CD4-positive, alpha-beta memory T cell (primary cell): ENCODE measurements at regions not wholly inside any gene's neighbourhood (a gene's known extent, or its start where the extent isn't known, plus 50 kb on each side); places are given as distances from the start of the nearest gene placed in this dataset.

Experiments
- CTCF ChIA-PET: fragments of 350-600 bp; sonication (Branson Sonifier 250); formaldehyde crosslinking; loops from one replicate; lab custom pipeline; 2021; ENCODE audit warnings: inconsistent platforms; ENCODE audit not compliant: partially characterized antibody; lab: Charles Lee
- POLR2A ChIA-PET: fragments of 350-600 bp; sonication (Branson Sonifier 250); formaldehyde crosslinking; loops from one replicate; lab custom pipeline; 2021; ENCODE audit not compliant: partially characterized antibody; lab: Charles Lee
- DNase-seq, 5 donors: peaks; one replicate each; pipeline versions ENCODE4 v3.0.0 to v3.0.0-alpha.2; 2020 to 2022; ENCODE audit warnings: mixed read lengths in 1 of 5
- H3K27ac ChIP-seq: one replicate; pipeline ENCODE4 v1.7.0; 2013; ENCODE audit warnings: low read depth, low read length
- H3K27me3 ChIP-seq: 2 replicates; pipeline ENCODE4 v1.7.0; 2013; ENCODE audit warnings: mild to moderate bottlenecking, low read length, moderate library complexity; ENCODE audit not compliant: insufficient read depth
- H3K36me3 ChIP-seq: 2 replicates; pipeline ENCODE4 v1.7.0; 2013; ENCODE audit warnings: mild to moderate bottlenecking, low read length, moderate library complexity; ENCODE audit not compliant: insufficient read depth
- H3K4me1 ChIP-seq: 2 replicates; pipeline ENCODE4 v1.7.0; 2013; ENCODE audit warnings: mild to moderate bottlenecking, low read length, moderate library complexity; ENCODE audit not compliant: insufficient read depth
- H3K4me3 ChIP-seq, 2 donors: one replicate each; pipeline ENCODE4 v1.7.0; 2013; ENCODE audit warnings: low read length in 2 of 2, mild to moderate bottlenecking in 1 of 2
- H3K9me3 ChIP-seq, 2 donors: one replicate each; pipeline ENCODE4 v1.7.0; 2013; ENCODE audit warnings: low read length in 2 of 2, control low read depth in 1 of 2; ENCODE audit not compliant: control insufficient read depth in 1 of 2
- H3K27ac Mint-ChIP-seq, 7 donors: one replicate each; pipeline ENCODE4 v1.8.0; 2020 to 2021; ENCODE audit warnings: mixed read lengths in 7 of 7, mild to moderate bottlenecking in 6 of 7, inconsistent platforms in 3 of 7, moderate library complexity in 3 of 7
- H3K27me3 Mint-ChIP-seq, 2 donors: one replicate each; pipeline ENCODE4 v1.8.0; 2020 to 2021; ENCODE audit warnings: mixed read lengths in 2 of 2
- H3K36me3 Mint-ChIP-seq, 2 donors: one replicate each; pipeline ENCODE4 v1.8.0; 2020 to 2021; ENCODE audit warnings: mixed read lengths in 2 of 2, inconsistent platforms in 1 of 2, mild to moderate bottlenecking in 1 of 2
- H3K4me1 Mint-ChIP-seq, 4 donors: one replicate each; pipeline ENCODE4 v1.8.0; 2020 to 2021; ENCODE audit warnings: mixed read lengths in 4 of 4, mild to moderate bottlenecking in 1 of 4
- H3K4me3 Mint-ChIP-seq, 8 donors: one replicate each; pipeline ENCODE4 v1.8.0; 2020 to 2021; ENCODE audit warnings: mixed read lengths in 8 of 8, mild to moderate bottlenecking in 7 of 8, moderate library complexity in 6 of 8, inconsistent platforms in 3 of 8
- H3K9me3 Mint-ChIP-seq, 8 donors: one replicate each; pipeline ENCODE4 v1.8.0; 2020 to 2021; ENCODE audit warnings: mixed read lengths in 8 of 8, mild to moderate bottlenecking in 5 of 8, inconsistent platforms in 3 of 8, moderate library complexity in 1 of 8
- intact Hi-C: fragments of 100-400 bp; cut with micrococcal nuclease; formaldehyde crosslinking; loops from one replicate; pipeline ENCODE4 v1.15.1; 2023

DNA sequence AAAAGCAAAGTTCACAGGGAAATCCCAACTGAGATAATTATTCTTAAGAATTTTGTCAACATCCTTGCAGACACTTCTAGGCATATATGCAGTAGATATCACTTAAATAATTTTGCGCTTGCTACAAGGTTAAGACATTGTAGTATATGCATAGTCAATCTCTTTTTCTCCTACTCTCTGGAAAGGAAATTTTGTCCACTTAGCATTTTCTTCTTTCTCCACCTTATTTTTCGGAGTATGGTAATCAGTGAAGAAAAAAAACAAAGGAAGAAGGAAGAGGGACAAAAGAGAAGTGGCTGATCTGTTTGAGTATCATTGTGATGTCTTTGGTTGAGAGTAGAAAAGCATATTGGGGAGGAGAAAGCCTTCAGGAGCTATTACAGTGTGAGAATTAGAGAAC is 104.6 kb downstream of the LACC1 start:
- H3K4me1 Mint-ChIP-seq: no peaks in the 10 kb centered on the region
- peaks cover 6 to 19% of the 10 kb centered on the region in 2 donors for H3K27me3 Mint-ChIP-seq
- Histone ChIP-seq H3K27ac (no peak overlapping the region), H3K36me3 (no peaks in the 10 kb centered on the region), H3K4me1 (no peaks in the 10 kb centered on the region), H3K4me3 (no peak overlapping the region), H3K27me3 (no peaks in the 10 kb centered on the region), H3K9me3 (no peaks in the 10 kb centered on the region)
- no peaks in the 10 kb centered on the region for H3K36me3 Mint-ChIP-seq
- no peak for DNase-seq
- POLR2A ChIA-PET: no interaction called here
- no peak overlapping the region for H3K27ac Mint-ChIP-seq
- H3K9me3 Mint-ChIP-seq: no peaks in the 10 kb centered on the region
- intact Hi-C loops: no loop called here
- no peak overlapping the region for H3K4me3 Mint-ChIP-seq
- CTCF ChIA-PET: no interaction called here

DNA sequence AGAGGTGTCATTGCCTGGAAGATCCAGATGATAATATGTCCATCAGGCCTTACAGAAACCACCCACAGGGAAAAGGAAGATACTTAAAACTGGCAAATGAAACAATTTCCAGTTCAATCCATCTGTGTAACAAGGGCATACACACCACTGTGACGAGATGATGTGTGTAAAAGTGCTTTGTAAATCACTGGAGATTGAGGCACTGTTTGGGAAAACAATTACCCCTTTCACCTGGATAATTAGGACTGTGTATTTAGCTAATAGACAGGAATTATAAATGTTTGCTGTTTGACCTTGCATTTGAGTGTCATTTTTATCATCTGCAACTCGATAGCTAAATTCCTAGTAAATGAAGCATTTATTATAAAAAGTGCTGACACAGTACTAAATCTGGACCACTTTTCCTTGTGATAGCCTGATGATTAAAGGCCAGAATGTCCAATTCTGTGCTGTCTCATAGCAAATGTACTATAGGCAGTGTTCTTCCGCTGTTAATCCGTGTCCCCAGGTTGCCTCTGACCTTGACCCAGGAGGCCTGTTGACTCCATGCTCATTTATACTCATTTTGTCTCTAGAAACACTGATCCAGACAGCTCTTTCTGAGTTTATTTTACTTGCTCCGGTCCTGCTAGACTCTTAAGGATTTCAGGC is 105.8 kb downstream of the LACC1 start:
- Histone ChIP-seq H3K4me3 (no peak overlapping the region), H3K9me3 (no peaks in the 10 kb centered on the region), H3K4me1 (no peaks in the 10 kb centered on the region), H3K36me3 (no peaks in the 10 kb centered on the region), H3K27me3 (no peaks in the 10 kb centered on the region), H3K27ac (no peak overlapping the region)
- POLR2A ChIA-PET: no interaction called here
- DNase-seq: no peak
- no peaks in the 10 kb centered on the region for H3K9me3 Mint-ChIP-seq
- no peak overlapping the region for H3K4me3 Mint-ChIP-seq
- no peak overlapping the region for H3K27ac Mint-ChIP-seq
- no peaks in the 10 kb centered on the region for H3K4me1 Mint-ChIP-seq
- intact Hi-C loops: no loop called here
- no peaks in the 10 kb centered on the region for H3K36me3 Mint-ChIP-seq
- CTCF ChIA-PET: no interaction called here
- H3K27me3 Mint-ChIP-seq: peaks cover 2 to 10% of the 10 kb centered on the region in 2 donors

DNA sequence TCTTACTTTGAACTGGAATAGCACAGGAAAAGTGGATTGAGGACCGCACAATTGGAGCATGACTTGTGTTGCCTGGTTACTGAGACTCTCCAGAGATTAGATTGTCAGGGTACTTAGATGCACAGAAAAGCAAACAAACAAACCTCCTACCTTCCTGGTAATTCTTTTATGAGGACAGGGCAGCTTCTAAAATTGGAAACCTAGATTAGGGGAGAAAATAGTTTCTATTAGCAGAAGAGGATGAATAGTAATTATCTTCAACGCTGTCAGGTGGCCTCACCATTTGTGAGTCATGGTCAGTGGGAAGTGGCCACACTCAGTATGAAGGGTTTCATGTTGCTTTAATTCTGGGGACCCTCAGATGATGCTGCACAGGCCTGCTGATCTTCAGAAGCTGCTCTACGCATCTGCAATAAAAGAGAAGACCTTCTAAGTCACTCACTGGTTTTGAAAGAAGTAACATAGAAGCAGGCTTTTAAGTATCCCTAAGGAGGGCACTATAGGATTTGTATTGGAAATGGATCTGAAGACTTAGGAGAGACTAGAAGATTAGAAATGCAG is 106.8 kb downstream of the LACC1 start:
- H3K27ac Mint-ChIP-seq: no peak overlapping the region
- intact Hi-C loops: no loop called here

DNA sequence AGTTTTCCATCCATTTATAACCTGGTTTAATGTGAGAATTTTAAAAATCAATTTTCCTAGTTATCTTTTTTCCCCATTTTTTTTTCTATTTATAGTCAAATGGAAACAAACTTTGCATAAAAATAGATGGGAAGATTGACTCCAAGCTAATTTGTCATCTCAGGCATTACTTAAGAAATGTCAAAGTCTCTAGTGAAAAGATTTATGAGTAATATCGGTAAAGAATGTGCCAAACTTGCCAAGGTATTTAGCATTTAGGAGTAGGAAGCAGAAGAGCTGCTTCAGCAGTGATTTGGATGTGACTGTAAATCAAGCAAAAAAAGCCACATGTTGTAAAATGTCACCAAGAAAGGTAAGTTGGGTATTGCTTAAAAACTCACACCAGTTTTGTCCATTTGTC is 108.6 kb downstream of the LACC1 start:
- no peaks in the 10 kb centered on the region for H3K27me3 ChIP-seq
- H3K4me1 ChIP-seq: no peaks in the 10 kb centered on the region
- Mint-ChIP-seq H3K36me3 (no peaks in the 10 kb centered on the region), H3K27ac (no peak overlapping the region), H3K27me3 (peaks cover 6 to 10% of the 10 kb centered on the region in 2 donors), H3K9me3 (no peaks in the 10 kb centered on the region), H3K4me3 (no peak overlapping the region), H3K4me1 (no peaks in the 10 kb centered on the region)
- POLR2A ChIA-PET: no interaction called here
- CTCF ChIA-PET: no interaction called here
- no peak for DNase-seq
- intact Hi-C loops: no loop called here
- H3K36me3 ChIP-seq: no peaks in the 10 kb centered on the region
- no peak overlapping the region for H3K4me3 ChIP-seq
- no peaks in the 10 kb centered on the region for H3K9me3 ChIP-seq
- H3K27ac ChIP-seq: no peak overlapping the region

More for the DNA sequence above, 106.8 kb downstream of the LACC1 start:
- Mint-ChIP-seq H3K9me3 (no peaks in the 10 kb centered on the region), H3K4me3 (no peak overlapping the region), H3K4me1 (no peaks in the 10 kb centered on the region), H3K36me3 (no peaks in the 10 kb centered on the region), H3K27me3 (peaks cover 3 to 9% of the 10 kb centered on the region in 2 donors)
- CTCF ChIA-PET: no interaction called here
- Histone ChIP-seq H3K4me3 (no peak overlapping the region), H3K4me1 (no peaks in the 10 kb centered on the region), H3K36me3 (no peaks in the 10 kb centered on the region), H3K9me3 (no peaks in the 10 kb centered on the region), H3K27me3 (no peaks in the 10 kb centered on the region), H3K27ac (no peak overlapping the region)
- no peak for DNase-seq
- POLR2A ChIA-PET: no interaction called here

DNA sequence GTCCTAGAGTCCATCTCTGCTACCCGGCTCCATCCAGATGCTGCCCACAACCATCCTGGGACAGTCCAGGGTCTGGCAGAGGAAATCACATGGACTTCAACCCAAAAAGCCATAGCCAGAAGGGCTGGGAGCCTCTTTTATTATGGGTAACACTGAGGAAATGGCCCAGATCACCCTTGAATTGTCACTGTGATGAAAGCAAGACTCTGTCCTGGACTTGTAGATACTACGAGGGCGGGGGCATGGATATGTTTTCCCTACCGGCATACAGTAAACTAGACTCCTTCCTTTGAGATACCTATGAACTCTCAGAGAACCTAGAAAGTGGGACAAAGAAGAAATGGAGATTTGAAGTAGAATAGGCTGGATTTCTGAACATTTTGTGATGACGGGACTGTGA is 110.3 kb downstream of the LACC1 start:
- Mint-ChIP-seq H3K4me1 (no peaks in the 10 kb centered on the region), H3K27me3 (peaks cover 6 to 10% of the 10 kb centered on the region in 2 donors), H3K36me3 (no peaks in the 10 kb centered on the region), H3K9me3 (peaks cover 0 to 16% (median 10%) of the 10 kb centered on the region in 8 donors), H3K4me3 (no peak overlapping the region), H3K27ac (no peak overlapping the region)
- no peak for DNase-seq
- H3K9me3 ChIP-seq: no peaks in the 10 kb centered on the region
- H3K27ac ChIP-seq: no peak overlapping the region
- no peaks in the 10 kb centered on the region for H3K4me1 ChIP-seq
- no peaks in the 10 kb centered on the region for H3K36me3 ChIP-seq
- ChIA-PET CTCF (no interaction called here), POLR2A (no interaction called here)
- H3K4me3 ChIP-seq: no peak overlapping the region
- no peaks in the 10 kb centered on the region for H3K27me3 ChIP-seq
- intact Hi-C loops: no loop called here

DNA sequence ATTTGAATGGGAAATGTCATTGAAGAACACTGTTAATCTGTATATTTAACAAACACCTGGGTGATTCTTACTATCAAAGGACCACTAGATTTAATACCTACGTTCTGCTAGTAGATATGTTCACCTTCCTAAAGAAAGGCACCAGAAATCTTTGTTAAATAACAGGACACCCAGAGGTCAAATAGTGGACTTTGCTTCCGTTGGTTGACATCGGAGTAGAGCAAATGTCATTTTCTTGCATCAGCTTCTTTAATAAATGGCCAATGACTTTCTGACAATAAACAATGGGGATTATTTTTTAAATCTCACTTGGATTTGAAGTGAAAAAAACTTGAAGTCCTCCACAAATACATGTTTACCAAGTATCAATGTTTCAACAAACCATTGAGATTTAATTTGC is 111.1 kb downstream of the LACC1 start:
- H3K4me3 Mint-ChIP-seq: no peak overlapping the region
- intact Hi-C loops: no loop called here
- Histone ChIP-seq H3K4me3 (no peak overlapping the region), H3K36me3 (no peaks in the 10 kb centered on the region), H3K27ac (no peak overlapping the region), H3K4me1 (no peaks in the 10 kb centered on the region), H3K27me3 (no peaks in the 10 kb centered on the region), H3K9me3 (no peaks in the 10 kb centered on the region)
- ChIA-PET CTCF (no interaction called here), POLR2A (no interaction called here)
- H3K4me1 Mint-ChIP-seq: no peaks in the 10 kb centered on the region
- H3K9me3 Mint-ChIP-seq: peaks cover 0 to 24% (median 18%) of the 10 kb centered on the region in 8 donors
- H3K36me3 Mint-ChIP-seq: no peaks in the 10 kb centered on the region
- peaks cover 6 to 10% of the 10 kb centered on the region in 2 donors for H3K27me3 Mint-ChIP-seq
- H3K27ac Mint-ChIP-seq: no peak overlapping the region
- DNase-seq: no peak

DNA sequence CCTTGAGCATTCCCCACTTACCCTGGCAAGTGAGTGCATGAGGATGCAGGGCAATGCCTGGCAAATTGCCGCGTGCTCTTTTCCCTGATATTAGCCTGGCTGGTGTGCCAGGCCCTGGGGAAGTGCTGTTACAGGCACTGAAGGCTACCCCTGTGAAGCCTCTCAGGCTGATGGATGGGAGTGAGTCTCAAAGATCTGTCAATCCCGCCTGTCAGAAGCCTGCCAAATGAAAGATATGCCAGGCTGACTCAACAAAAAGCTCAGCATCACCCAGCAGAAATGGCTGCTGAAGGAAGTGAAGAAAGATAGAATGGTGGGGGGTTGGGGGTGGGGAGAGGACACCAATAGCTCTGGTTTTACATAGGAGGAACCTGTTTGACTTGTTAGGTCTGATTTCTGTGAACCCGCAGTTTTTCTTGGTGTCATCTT is 112.1 kb downstream of the LACC1 start:
- ChIA-PET POLR2A (no interaction called here), CTCF (no interaction called here)
- Histone ChIP-seq H3K4me3 (no peak overlapping the region), H3K27ac (no peak overlapping the region), H3K4me1 (no peaks in the 10 kb centered on the region), H3K9me3 (no peaks in the 10 kb centered on the region), H3K27me3 (no peaks in the 10 kb centered on the region), H3K36me3 (no peaks in the 10 kb centered on the region)
- no peak overlapping the region for H3K27ac Mint-ChIP-seq
- H3K36me3 Mint-ChIP-seq: no peaks in the 10 kb centered on the region
- intact Hi-C loops: no loop called here
- H3K4me1 Mint-ChIP-seq: no peaks in the 10 kb centered on the region
- peaks cover 6 to 7% of the 10 kb centered on the region in 2 donors for H3K27me3 Mint-ChIP-seq
- no peak for DNase-seq
- H3K9me3 Mint-ChIP-seq: peaks cover 0 to 31% (median 18%) of the 10 kb centered on the region in 8 donors
- no peak overlapping the region for H3K4me3 Mint-ChIP-seq
